MM.1S (cell line): ENCODE measurements at regions not wholly inside any gene's neighbourhood (a gene's known extent, or its start where the extent isn't known, plus 50 kb on each side); places are given as distances from the start of the nearest gene placed in this dataset.

Experiments used
- EZH2 ChIP-seq: fragments of 300-600 bp; sonication (generic); optimal IDR thresholded peaks from 2 replicates; pipeline ENCODE3; 2017; ENCODE audit warnings: low read depth, mild to moderate bottlenecking, antibody characterized with exemption, low read length, mixed read lengths
- EZH2phosphoT487 ChIP-seq: fragments of 300-600 bp; sonication (generic); IDR thresholded peaks from 2 replicates; pipeline ENCODE4 v1.6.1; 2018; ENCODE audit warnings: antibody characterized with exemption, low read length
- TF ChIP-seq, protein P1 (sequence below): fragments of 300-600 bp; sonication (generic); IDR thresholded peaks from 2 replicates; pipeline ENCODE4 v1.5.1; 2016; ENCODE audit warnings: antibody characterized with exemption, low read length, mixed read lengths

GRCh38 chr2:217222309-217222910, 362.5 kb upstream of the TNP1 start:
- TF ChIP-seq EZH2phosphoT487 (no peak), EZH2 (no peak)
- TF ChIP-seq, protein P1, sequence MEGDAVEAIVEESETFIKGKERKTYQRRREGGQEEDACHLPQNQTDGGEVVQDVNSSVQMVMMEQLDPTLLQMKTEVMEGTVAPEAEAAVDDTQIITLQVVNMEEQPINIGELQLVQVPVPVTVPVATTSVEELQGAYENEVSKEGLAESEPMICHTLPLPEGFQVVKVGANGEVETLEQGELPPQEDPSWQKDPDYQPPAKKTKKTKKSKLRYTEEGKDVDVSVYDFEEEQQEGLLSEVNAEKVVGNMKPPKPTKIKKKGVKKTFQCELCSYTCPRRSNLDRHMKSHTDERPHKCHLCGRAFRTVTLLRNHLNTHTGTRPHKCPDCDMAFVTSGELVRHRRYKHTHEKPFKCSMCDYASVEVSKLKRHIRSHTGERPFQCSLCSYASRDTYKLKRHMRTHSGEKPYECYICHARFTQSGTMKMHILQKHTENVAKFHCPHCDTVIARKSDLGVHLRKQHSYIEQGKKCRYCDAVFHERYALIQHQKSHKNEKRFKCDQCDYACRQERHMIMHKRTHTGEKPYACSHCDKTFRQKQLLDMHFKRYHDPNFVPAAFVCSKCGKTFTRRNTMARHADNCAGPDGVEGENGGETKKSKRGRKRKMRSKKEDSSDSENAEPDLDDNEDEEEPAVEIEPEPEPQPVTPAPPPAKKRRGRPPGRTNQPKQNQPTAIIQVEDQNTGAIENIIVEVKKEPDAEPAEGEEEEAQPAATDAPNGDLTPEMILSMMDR = no peak
